ENCODE measurements at regions not wholly inside any gene's neighbourhood (a gene's known extent, or its start where the extent isn't known, plus 50 kb on each side); places are given as distances from the start of the nearest gene placed in this dataset.

DNA sequence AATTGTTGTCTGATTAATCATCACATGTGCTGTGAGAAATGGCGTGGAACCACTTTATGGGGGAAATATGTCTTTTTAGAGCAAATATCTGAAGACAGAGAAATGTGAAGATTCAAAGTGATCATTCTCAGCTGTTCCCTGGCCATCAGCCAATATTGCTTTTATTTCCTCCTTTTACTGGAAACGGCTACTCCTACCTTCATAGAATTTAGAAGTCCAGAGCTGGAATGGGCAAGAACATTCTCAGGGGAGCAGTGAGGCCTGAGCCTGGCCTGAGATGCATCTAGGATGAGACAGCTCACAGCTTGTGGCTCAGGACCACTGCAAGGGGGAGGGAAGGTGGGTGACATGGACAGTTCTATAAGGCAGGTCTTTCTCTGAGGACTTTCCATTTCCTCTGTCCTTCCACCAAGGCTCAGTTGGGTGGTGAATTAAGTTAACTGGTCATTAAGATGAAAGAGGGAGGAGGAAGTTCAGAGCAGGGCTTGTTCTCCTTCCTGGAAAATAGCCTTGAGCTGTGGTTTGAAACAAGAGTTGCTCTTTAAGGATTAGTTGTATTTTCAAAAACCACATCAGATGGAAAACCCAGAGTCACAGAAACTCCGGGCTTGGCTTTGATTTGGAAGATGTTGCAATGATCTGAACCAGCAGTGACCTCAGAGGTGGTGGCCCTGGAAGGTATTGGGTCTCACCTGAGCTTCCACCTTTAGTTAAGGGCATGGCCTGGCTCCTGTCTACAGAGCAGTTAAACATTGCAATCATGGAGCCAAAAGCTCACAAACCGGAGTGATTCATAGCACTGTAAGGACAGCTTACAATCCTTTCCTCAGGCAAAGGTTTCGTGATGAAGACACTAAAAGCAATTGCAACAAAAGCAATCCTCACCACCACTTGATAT, 144.3 kb downstream of the VAPA start:
- H3K4me3 ChIP-seq (ENCODE audit: severe bottlenecking): no peak overlapping the region
- no peaks in the 10 kb centered on the region for H3K27me3 ChIP-seq (ENCODE audit: insufficient read depth, poor library complexity, severe bottlenecking)
- no peak for DNase-seq (ENCODE audit: low spot score)
- no peaks in the 10 kb centered on the region for H3K36me3 ChIP-seq (ENCODE audit: low read depth)
- TF ChIP-seq, protein P1, sequence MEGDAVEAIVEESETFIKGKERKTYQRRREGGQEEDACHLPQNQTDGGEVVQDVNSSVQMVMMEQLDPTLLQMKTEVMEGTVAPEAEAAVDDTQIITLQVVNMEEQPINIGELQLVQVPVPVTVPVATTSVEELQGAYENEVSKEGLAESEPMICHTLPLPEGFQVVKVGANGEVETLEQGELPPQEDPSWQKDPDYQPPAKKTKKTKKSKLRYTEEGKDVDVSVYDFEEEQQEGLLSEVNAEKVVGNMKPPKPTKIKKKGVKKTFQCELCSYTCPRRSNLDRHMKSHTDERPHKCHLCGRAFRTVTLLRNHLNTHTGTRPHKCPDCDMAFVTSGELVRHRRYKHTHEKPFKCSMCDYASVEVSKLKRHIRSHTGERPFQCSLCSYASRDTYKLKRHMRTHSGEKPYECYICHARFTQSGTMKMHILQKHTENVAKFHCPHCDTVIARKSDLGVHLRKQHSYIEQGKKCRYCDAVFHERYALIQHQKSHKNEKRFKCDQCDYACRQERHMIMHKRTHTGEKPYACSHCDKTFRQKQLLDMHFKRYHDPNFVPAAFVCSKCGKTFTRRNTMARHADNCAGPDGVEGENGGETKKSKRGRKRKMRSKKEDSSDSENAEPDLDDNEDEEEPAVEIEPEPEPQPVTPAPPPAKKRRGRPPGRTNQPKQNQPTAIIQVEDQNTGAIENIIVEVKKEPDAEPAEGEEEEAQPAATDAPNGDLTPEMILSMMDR (IDR thresholded peaks at IDR 0.05; ENCODE audit: poor library complexity, severe bottlenecking): no peak
- H3K9me3 ChIP-seq (ENCODE audit: severe bottlenecking): no peaks in the 10 kb centered on the region
- peak overlapping the region; percentile 91 for H3K27ac ChIP-seq (ENCODE audit: poor library complexity, severe bottlenecking)
- H3K4me1 ChIP-seq (ENCODE audit: insufficient read depth, poor library complexity, severe bottlenecking): peaks cover 23% of the 10 kb centered on the region
- ATAC-seq (ENCODE audit: low read depth): peak; percentile 91

DNA sequence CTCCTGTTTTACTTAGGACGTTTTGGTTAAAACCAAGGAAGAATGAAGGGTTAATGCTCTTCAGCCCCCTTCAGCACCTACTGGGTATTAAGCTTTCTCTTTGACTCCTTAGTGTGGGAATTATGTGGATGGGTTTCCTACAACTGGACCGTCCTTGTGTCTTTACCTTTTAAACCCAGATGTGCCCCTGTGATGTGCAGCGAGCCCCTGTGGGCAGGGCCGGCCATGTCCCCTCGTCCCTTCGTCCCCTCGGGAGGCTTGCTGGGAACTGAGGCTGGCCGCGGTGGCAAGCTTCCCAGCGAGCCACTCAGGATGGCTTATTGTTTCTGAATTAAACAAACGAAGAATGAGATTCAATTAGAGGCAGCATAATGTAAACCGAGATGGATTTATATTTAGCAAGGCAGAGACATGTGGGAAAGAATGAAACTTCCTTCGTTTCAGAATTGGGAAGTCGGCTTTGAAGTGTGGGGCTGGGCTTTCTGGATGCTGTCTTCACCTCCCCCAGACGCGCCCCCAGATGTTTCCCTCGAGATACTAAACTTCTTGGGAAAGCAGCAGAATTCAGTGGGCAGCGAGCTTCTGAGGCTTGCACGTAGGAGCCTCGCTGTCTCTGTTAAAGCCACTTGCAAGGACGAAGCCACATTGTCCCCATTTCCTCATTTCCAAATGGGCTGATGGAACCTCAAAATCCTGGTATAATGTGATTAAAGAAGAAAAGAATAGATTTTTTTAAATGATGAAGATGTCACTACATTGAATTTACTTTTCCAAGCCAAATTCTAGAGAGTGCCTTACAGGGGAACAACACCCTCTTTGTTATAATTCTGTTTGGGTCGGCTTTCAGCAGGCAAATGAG, 146.0 kb downstream of the VAPA start:
- no peaks in the 10 kb centered on the region for H3K27me3 ChIP-seq (ENCODE audit: insufficient read depth, poor library complexity, severe bottlenecking)
- no peak for ATAC-seq (ENCODE audit: low read depth)

DNA sequence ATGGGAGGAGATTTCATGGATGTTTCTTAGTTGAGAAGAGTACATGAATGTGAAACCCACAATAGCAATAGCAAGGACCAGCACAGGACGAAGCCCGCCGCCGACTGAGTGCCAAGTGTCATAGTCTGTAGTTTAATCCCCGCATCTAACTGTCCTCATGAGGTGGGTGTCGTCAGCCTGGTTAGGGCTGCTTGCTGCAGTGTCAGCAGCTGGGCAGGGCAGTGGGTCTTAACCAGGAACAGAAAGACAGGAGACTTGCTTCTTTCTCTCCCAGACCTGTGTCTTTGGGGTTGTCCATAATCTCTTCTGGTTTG, 146.6 kb downstream of the VAPA start:
- H3K9me3 ChIP-seq (ENCODE audit: severe bottlenecking): no peaks in the 10 kb centered on the region
- DNase-seq (ENCODE audit: low spot score): no peak
- no peak overlapping the region for H3K27ac ChIP-seq (ENCODE audit: poor library complexity, severe bottlenecking)
- H3K27me3 ChIP-seq (ENCODE audit: insufficient read depth, poor library complexity, severe bottlenecking): no peaks in the 10 kb centered on the region
- H3K4me1 ChIP-seq (ENCODE audit: insufficient read depth, poor library complexity, severe bottlenecking): peaks cover 23% of the 10 kb centered on the region
- H3K36me3 ChIP-seq (ENCODE audit: low read depth): no peaks in the 10 kb centered on the region
- H3K4me3 ChIP-seq (ENCODE audit: severe bottlenecking): no peak overlapping the region
- no peak for ATAC-seq (ENCODE audit: low read depth)
- TF ChIP-seq, protein P1 (IDR thresholded peaks at IDR 0.05; ENCODE audit: poor library complexity, severe bottlenecking): no peak

More for the DNA sequence above, 146.0 kb downstream of the VAPA start:
- H3K9me3 ChIP-seq (ENCODE audit: severe bottlenecking): no peaks in the 10 kb centered on the region
- TF ChIP-seq, protein P1 (IDR thresholded peaks at IDR 0.05; ENCODE audit: poor library complexity, severe bottlenecking): no peak
- no peaks in the 10 kb centered on the region for H3K36me3 ChIP-seq (ENCODE audit: low read depth)
- peaks cover 23% of the 10 kb centered on the region for H3K4me1 ChIP-seq (ENCODE audit: insufficient read depth, poor library complexity, severe bottlenecking)
- no peak overlapping the region for H3K27ac ChIP-seq (ENCODE audit: poor library complexity, severe bottlenecking)
- DNase-seq (ENCODE audit: low spot score): no peak
- H3K4me3 ChIP-seq (ENCODE audit: severe bottlenecking): no peak overlapping the region

DNA sequence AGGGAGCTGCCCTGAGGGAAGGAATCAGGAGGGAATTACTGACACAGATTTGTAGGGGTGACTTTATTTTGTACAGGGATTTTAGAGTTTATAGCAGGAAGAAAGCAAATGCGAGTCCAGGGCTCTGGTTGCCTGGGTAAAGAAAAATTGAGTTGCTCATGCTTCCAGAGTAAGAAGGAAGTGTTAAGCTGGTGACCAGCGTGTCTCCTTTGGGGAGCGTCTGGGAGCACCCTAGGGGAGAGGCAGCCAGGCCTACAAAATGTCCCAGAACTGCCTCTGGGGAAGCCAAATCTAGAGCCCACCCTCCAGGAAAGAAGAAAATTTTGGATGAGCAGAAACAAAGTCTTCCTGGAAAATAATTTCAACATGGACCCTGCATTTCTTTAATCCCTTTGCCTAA, 147.0 kb downstream of the VAPA start:
- Histone ChIP-seq H3K4me3 (ENCODE audit: severe bottlenecking) (no peak overlapping the region), H3K27me3 (ENCODE audit: insufficient read depth, poor library complexity, severe bottlenecking) (no peaks in the 10 kb centered on the region), H3K9me3 (ENCODE audit: severe bottlenecking) (no peaks in the 10 kb centered on the region), H3K4me1 (ENCODE audit: insufficient read depth, poor library complexity, severe bottlenecking) (peaks cover 23% of the 10 kb centered on the region), H3K27ac (ENCODE audit: poor library complexity, severe bottlenecking) (no peak overlapping the region), H3K36me3 (ENCODE audit: low read depth) (no peaks in the 10 kb centered on the region)
- no peak for ATAC-seq (ENCODE audit: low read depth)
- DNase-seq (ENCODE audit: low spot score): no peak
- TF ChIP-seq, protein P1 (IDR thresholded peaks at IDR 0.05; ENCODE audit: poor library complexity, severe bottlenecking): no peak

Data from RWPE2 (cell line).